HG02981 (cell line): ENCODE measurements at regions not wholly inside any gene's neighbourhood (a gene's known extent, or its start where the extent isn't known, plus 50 kb on each side); places are given as distances from the start of the nearest gene placed in this dataset.
"Not testable (repeated sequence)": the region's sequence is repeated elsewhere in the genome, so short reads cannot be mapped to it uniquely, and the experiment has no call there.

ENCODE experiments used
- ATAC-seq: cut with Tn5 transposase; IDR thresholded peaks from one replicate; pipeline ENCODE4 v1.9.1; 2021; ENCODE audit warnings: mild to moderate bottlenecking, moderate library complexity; ENCODE audit not compliant: unreplicated experiment

DNA sequence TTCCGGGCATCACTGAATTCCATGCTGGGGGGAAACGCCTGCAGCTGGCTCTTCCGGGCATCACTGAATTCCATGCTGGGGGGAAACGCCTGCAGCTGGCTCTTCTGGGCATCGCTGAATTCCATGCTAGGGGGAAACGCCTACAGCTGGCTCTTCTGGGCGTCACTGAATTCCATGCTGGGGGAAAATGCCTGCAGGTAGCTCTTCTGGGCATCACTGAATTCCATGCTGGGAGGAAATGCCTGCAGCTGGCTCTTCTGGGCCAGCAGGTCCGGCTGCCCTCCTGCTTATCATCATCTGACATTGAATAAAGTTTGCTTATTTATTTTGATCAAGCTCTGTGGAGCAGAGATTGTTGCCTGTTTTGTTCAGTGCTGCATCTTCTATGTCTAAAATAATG, 355.1 kb downstream of the SMOC2 start:
- ATAC-seq: no peak

DNA sequence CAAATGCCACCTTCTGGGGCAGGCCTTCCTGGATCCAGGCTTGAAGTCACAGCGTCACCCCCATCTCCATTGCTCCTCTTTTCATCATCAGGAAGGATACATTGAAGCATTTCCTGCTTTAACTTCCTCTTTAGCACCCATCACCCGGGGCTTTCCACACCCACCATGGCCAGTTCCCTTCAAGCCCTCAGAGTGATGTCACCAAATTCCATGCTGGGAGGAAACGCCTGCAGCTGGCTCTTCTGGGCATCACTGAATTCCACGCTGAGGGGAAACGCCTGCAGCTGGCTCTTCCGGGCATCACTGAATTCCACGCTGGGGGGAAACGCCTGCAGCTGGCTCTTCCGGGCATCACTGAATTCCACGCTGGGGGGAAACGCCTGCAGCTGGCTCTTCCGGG, 354.6 kb downstream of the SMOC2 start:
- ATAC-seq: not testable (repeated sequence)

DNA sequence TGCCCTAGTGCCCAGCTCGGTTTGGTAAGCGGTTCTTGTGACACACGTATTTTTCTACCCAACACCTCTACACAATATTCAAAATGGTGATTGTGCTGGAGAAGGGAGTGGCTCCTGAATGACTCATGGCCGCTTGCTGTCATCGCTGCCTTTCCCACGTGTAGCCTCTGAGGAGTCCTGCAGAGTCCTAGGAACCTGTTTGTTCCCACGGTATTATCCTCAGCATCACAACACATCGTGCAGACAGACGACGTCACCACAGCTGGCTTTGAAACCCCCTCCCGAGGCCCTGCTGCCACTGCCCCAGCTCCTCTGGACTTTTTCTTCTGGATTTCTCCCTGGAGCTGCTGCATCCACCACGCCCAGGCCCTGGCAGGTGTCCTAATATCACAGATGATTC, 353.5 kb downstream of the SMOC2 start:
- ATAC-seq: no peak

DNA sequence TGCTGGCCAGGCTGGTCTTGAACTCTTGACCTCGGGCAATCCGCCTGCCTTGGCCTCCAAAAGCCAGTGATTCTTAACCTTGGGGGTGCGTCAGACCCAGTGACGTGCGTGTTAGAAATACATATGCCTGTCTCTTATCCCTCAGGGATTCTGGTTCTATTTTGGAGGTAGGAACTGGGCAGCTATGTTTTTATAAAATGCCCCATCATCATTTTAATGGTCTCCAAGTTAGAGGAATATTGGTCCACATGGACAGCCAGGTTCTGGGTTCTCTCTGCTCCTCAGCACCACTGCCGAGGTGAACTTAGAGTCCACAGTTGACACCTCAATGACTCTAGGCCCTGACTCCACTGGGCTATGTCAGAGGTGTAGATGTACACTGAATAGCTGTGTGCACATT, 352.7 kb downstream of the SMOC2 start:
- ATAC-seq: no peak

DNA sequence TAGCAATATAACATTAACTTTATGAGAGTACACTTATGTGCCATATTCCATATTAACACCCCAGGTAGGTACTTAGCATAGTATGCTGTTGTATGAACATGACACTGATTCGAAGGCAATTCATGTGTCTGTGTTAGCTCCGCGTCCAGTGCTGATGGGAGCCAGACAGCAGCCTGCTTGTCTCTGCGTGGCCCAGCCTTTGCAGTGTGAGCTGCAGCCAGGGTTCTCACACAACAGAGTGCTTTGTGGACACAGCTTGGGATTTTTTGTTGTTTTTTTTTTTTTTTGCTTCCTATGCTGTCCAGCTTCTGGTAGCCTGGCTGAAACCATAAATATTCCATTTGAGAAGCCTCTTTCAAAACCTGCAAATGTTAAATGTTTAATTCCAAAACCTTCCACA, 350.9 kb downstream of the SMOC2 start:
- ATAC-seq: no peak

DNA sequence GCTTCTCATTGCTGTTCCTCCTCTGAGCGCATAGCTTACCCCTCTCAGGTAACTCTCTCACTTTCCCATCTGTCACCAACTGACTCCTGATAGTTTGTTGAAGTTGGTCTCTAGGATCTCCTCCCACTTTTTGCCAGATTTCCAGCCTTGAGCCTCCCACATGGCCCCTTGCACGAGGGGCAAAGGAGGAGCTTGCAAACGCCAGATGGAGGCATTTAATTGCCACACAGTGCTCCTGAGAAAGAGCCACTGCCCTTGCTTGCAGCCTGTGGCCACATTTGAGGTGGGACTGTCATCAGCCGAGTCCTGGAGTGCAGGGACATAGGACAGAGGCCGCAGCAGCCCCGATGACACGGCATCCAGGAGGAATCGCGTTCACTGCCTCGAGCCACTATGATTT, 348.7 kb downstream of the SMOC2 start:
- no peak for ATAC-seq

DNA sequence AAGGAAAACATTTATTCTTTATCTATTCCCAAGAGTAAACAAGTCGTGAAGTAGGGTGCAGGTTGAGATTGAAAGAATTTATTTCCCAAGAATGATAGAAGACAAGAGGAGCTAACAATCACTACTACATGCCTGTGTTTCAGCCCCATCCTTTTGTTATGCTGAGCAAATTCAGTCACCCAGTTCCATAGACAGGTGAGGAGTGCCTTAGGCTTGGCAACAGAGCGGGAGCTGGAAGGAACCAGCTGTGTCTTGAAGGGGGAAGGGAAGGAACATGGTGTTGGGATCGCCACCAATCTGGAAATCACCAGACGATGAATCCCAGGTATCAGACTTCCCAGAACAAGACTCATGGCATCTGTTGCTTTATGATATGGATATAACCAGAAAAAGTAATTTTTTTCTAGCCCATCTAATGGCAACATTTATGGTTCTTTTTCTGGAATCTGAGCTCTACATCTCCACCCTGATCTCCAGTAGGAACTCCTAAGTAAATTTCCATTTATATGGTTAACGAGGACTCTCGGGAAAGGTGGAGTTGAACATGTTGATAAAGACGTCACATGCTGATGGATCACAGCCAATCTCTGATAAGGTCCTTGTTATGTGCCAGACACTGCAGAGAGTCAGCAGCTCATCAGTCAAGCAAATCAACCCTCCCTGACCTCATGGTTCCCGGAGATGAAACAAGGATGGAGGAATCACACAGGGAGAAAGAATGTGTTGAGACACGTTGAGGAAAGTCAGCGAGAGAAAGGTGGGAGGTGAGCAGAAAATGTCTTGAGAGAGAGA, 344.9 kb downstream of the SMOC2 start:
- ATAC-seq: no peak

DNA sequence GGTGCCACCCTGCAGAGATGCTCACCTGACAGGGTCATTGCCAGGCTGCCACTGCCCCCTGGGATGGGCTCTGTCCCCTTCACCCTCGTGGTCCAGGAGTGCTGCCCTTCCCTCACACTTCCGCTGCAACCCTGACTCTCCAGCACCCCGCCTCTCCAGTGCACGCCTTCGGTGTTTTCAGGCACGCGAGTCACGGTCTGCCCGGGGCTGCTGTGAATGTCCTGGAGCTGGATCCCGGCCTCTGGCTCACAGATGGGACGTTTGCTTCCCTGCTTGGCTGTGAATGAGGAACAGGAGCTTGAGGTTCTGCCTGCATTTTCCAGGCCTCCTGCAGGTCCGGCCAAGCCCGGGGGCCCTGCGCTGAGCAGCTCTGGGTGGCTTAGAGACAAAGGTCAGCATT, 343.4 kb downstream of the SMOC2 start:
- no peak for ATAC-seq

DNA sequence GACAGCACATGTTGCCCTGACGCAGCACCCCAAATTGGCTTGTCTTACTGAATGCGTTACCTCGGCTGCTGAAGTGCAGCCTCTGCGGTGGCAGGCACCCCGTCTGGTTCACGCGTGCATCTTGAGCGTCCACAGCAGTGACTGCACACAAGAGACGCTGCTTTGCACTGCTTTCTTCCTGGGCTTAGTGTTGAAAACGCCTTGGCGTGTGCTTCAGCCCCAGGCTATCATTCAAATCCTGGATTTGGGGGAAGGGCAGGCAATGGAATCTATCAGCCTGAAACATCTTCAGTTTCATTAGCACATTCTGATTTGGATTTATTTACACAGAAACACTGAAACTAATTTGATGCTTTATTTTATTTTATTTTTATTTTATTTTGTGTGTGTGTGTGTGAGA, 342.7 kb downstream of the SMOC2 start:
- ATAC-seq: no peak

DNA sequence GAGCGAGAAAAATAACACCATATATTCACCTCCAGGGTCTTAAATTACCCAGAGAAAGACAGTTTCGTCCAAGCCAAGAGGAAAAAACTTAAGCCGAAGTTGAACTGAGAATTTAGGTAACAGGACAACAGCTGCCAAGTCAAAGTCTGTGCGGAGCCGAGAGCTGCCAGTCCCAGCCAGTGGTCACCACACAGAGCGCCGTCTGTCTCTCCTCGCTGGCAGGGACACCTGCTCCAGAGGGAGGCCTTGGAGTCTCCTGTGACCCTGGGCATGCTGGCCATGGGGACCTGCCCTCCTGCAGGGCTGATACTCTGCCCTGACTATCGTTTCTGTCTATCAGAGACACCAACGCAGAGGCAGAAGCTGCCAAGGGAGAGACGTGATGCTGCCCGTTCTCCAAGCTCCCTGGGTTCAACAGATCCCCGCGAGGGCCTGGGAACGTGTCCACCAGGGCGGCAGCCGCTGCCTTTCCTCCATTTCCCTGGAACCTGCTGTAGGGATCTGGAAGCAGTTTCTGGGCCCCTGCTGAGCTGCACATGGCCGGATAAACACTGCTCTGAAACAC, 341.3 kb downstream of the SMOC2 start:
- ATAC-seq: no peak

DNA sequence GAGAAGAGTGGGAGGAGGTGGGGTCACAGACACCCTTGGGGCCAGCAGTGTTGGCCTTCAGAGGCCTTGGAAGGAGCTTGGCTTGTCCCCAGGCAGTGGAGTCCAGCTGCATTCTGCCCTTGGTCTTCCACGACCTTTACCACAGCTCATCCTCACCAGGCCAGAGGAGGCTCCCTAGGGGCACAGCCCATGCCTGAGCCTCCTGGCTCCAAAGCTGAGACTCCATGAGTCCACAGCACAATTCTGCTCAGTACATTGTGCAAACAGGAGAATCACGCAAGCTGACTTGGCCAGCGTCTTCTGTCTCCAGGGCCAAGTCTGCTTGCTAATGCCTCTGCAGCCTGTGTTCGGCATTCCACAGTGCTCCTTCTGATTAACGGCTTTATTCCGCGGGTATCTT, 337.2 kb downstream of the SMOC2 start:
- no peak for ATAC-seq

DNA sequence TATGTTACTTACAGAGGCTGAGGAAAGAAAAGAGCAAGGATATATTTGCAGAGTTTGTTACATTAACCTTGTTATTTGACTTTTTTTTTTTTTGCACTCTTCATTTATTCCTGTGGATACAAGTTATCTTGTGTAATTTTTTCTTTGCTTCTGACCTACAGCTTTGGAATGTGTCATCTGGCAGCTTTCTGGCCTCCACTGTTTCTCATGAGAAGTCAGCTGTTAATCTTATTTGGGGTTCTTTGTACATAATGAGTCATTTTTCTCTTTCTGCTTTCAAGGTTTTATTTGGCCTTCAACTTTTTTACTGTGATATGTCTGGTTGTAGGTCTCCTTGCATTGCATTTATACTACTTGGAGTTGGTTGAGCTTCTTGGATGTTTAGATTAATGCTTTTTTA, 333.4 kb downstream of the SMOC2 start:
- no peak for ATAC-seq

DNA sequence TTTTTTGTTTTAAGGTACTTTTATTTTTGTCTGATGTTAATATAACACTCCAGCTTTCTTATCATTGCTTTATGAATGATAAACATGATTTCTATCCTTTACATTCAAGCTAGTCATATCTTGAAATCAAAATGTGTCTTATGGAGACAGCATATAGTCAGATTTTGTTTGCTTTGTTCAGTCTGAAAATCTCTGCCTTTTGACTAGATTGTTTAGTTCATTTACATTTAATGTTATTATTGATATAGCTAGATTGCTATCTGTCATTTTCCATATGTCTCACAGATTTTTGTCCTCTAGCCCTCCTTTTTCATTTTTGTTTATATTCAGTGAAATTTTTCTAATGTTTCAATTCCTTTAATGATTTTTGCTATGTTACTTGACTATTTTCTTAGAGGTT, 332.8 kb downstream of the SMOC2 start:
- no peak for ATAC-seq

DNA sequence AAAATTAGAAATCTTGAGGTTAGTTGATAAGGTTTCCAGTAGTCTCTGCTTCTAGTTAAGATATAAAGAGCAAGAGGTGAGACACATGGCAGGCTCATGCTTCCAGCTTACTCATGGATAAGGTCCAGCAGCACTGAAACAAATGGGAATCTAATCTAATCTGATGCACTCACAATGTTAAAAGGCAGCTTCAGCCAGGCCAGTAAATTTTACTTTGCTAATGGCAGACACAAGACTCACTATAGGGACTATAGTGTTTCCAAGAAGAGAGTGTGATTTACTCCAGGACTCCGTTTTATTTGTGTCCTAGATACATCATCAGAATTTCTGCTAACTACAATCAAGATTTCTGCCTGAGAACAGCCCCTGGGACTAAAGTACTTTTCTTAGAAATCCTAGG, 324.8 kb downstream of the SMOC2 start:
- no peak for ATAC-seq

DNA sequence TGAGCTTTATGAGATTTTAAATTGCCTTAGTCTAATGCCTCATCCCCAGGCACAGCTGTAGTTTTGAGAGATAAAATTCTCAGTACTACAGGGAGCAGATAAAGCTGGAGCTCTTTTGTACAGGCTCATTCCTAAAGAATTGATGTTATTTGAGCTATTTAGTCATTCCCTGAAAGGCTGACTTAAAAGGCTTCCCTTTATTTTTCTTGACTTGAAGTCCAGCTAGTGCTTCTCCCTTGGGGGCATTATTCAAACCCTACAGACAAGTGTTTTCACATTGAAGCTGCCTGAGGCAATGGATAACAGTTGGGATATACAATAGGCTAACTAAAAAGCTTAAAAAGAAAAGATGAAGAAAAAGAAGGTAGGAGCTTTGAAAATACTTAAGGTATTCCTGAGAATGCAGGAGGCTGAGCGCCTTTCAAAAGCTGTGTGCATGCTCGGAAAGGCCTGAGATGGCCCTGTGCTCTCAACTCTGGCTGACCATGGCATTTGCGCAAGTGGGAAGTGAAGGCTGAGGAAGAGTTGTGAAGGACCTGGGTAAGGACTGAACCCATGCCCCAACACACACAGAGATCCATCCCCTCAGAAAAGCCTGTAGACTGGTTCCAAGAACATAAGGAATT, 315.1 kb downstream of the SMOC2 start:
- no peak for ATAC-seq

DNA sequence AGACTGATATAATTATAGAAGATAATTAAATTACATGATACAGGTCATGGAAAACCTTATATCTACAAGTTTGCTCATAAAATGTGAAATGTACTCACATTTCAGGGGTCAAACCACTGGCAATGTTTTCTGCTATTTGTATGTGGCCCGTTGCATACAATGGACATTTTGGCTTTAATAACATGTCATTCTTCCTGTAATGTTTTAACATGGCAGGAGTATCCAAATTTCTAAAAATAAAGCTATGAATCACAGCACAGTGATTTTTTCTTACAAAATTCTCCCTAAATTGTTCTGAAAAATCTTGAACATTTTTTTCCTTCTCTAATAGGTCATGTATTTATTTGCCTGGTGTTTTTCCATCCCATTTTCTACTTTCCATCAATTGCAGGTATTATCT, 305.7 kb downstream of the SMOC2 start:
- ATAC-seq: no peak

DNA sequence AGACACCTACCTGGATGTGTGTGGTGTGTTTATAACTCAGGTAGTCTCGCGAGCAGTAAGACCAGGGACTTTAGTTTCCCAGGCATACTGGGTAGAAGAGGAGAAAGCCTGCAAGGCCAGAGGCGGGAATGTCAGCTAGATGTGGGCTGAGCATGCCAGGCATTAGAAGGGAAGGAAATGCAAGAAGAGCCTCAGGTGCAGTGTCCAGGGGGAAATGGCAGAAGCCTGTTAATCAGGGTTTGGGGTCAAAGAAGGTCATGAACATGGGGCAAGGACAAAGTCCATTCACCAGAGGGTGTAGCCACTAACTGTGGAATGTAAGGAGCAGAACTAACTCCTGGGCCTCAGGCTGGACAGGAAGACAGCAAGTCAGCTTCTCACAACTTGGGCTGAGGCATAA, 305.0 kb downstream of the SMOC2 start:
- no peak for ATAC-seq

DNA sequence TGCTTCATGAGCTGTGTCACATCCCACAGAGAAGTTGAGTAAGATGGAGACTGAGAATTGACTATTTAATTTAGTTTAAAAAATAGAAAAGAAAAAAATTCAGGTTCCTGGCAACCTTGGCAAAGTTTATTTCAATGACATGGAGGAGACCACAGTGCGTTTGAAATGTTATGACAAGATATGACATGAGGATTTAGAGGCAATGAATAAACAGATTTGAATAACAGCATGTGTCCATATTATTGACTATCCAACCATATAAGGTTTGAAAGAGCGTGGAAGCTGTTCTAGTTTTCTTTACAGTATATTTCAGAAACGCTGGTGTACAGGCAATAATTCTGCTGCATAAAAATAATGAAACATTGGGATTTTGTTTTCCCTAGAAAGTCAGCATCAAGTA, 303.9 kb downstream of the SMOC2 start:
- no peak for ATAC-seq

DNA sequence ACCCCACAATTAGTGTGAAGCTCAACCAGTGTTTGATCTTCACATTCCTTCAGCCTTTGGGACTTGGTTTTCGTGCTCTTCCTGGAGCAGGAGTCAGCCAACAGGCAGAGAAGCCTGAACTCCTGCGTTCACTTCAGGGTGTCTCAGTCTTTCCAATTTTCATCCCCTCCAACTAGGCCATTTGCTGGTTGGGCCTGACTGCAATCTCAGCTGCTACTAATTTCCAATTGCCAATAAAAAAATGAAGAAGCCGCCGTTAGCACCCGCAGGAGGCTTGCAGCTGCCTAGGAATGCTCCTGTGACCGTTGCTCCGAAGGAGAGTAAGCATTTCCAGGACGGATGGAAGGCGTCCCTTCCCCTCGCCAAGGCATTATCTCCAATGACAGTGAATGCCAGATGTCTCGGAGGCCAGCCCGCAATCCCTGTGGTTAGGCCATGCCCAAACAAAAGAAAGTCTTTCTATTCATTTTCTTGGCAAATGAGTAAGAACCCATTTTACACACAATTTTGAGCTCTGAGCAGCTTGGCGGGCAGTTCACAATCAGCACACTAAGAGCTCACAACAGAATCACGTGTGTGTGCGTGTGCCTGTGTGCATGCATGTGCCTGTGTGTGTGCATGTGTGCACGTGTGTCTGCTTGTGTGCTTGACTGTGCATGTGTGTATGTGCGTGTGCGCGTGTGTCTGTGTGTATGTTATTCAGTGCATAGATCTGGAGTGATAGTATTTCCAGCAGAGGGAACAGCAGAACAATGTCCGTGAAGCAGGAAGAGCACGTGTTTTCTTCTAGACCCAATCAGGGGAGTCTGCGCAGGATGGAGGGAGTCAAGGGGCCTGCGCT, 301.2 kb downstream of the SMOC2 start:
- no peak for ATAC-seq

DNA sequence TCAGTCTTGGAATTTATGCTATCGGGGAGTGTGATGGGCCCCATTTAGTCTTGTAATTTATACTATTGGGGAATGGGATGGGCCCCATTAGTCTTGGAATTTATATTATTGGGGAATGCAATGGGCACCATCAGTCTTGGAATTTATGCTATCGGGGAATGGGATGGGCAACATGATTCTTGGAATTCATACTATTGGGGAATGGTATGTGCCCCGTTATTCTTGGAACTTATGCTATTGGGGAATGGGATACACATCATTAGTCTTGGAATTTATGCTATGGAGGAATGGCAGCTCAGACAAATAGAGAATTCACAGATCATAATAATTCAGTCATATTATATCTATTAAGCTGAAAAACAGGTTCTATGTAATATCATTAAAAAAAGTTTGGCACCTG, 300.3 kb downstream of the SMOC2 start:
- no peak for ATAC-seq

DNA sequence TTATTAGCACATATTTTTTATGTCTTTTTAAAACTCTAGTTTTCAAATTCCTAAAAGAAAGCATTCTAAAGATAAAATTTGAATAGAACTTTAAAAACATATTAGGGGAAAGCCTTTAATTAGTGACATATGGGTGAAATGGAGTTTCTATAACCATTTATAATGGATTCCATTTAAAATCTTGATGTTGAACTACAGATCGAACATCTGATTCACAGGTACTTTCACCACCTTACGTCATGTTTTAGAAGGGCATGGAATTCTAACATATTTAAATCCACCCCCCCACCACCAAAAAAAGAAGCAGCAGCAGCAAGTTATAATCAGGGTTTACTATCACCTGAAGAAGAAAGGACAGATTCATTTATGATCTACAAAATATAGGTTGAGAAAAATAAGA, 298.4 kb downstream of the SMOC2 start:
- no peak for ATAC-seq

DNA sequence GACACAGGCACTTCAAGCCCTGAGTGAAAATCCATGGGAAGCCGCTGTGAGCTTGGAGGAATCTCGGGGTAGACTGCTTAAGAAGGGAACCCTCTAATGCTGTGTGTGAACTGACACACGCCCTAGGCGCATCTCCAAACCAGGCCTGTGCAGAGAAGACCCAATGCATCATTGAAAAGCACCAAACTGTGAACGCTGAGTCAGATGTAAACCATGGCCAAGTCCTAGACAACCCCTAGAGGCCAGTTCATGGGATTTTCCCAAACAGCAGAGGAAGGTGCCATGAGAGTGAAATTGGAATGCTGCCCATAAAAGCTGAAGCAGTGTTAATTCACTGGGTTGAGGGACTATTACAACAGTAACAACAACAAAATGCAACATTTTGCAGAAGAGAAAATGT, 296.5 kb downstream of the SMOC2 start:
- ATAC-seq: no peak
